ENCODE measurements at regions not wholly inside any gene's neighbourhood (a gene's known extent, or its start where the extent isn't known, plus 50 kb on each side); places are given as distances from the start of the nearest gene placed in this dataset.

DNA sequence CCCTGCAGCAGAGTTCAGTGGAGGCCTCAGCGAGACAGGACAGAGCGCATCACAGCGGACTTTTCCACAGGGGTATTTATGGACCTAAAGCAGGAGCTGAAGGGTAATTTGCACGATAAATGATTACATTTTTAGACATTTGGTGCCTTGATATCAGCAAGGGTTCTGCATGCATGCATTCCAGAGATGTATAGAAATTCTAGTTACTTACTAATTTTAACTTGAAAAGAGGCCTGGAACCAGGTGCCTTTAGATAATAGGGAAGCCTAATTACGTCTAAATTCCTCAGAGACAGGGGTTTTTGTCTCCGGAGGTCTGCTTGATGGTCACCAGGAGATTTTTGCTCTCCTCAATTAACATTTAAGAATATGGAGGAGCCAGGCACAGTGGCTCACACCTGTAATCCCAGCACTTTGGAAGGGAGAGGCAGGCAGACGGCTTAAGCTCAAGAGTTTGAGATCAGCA lies 79.8 kb upstream of the MFGE8 start:
- no peaks in the 10 kb centered on the region for H3K9me3 Mint-ChIP-seq
- H3K36me3 Mint-ChIP-seq, result no peaks in the 10 kb centered on the region

GRCh38 chr15:88993662-88994061 lies 80.5 kb upstream of the MFGE8 start:
- DNase-seq (no peak), ATAC-seq (no peak)
- H3K36me3 ChIP-seq (ENCODE audit: control insufficient read depth in 2 of 3, insufficient read depth in 3 of 3, low read length in 3 of 3), result no peaks in the 10 kb centered on the region
- Mint-ChIP-seq H3K4me1 (no peaks in the 10 kb centered on the region), H3K36me3 (no peaks in the 10 kb centered on the region), H3K4me3 (no peak overlapping the region), H3K27me3 (peaks cover 0 to 20% (median 6%) of the 10 kb centered on the region in 5 donors), H3K9me3 (peaks cover 0 to 2% (median 0%) of the 10 kb centered on the region in 11 donors), H3K27ac (no peak overlapping the region)
- no peaks in the 10 kb centered on the region for H3K9me3 ChIP-seq (ENCODE audit: control insufficient read depth in 2 of 3, low read length in 3 of 3)
- H3K4me3 ChIP-seq (ENCODE audit: low read length), result no peak overlapping the region
- intact Hi-C loops (cut with micrococcal nuclease), result no loop called here
- H3K27ac ChIP-seq (ENCODE audit: low read depth, low read length), result no peak overlapping the region
- no peaks in the 10 kb centered on the region for H3K27me3 ChIP-seq (ENCODE audit: control insufficient read depth in 2 of 2, insufficient read depth in 2 of 2, low read length in 2 of 2)
- ChIA-PET CTCF (interaction anchor here (1.0 kb wide), 1 partner anchor 10 kb away, joined by 6 read pairs; no protein-coding TSS in a partner anchor), POLR2A (interaction anchor here (0.6 kb wide), 1 partner anchor 80 kb away, joined by 4 read pairs; no protein-coding TSS in a partner anchor)
- no peaks in the 10 kb centered on the region for H3K4me1 ChIP-seq (ENCODE audit: control insufficient read depth in 2 of 2, insufficient read depth in 2 of 2, low read length in 2 of 2)

More for the DNA sequence above, 79.8 kb upstream of the MFGE8 start:
- ChIA-PET CTCF (no interaction called here), POLR2A (no interaction called here)
- no peak for ATAC-seq
- no peaks in the 10 kb centered on the region for H3K27me3 ChIP-seq (ENCODE audit: control insufficient read depth in 2 of 2, insufficient read depth in 2 of 2, low read length in 2 of 2)
- H3K27ac ChIP-seq (ENCODE audit: low read depth, low read length), result no peak overlapping the region
- Mint-ChIP-seq H3K4me1 (no peaks in the 10 kb centered on the region), H3K4me3 (no peak overlapping the region), H3K27ac (no peak overlapping the region), H3K27me3 (peaks cover 0 to 23% (median 6%) of the 10 kb centered on the region in 5 donors)
- no peak for DNase-seq
- no peaks in the 10 kb centered on the region for H3K36me3 ChIP-seq (ENCODE audit: control insufficient read depth in 2 of 3, insufficient read depth in 3 of 3, low read length in 3 of 3)
- H3K4me3 ChIP-seq (ENCODE audit: low read length), result no peak overlapping the region
- no peaks in the 10 kb centered on the region for H3K4me1 ChIP-seq (ENCODE audit: control insufficient read depth in 2 of 2, insufficient read depth in 2 of 2, low read length in 2 of 2)
- no peaks in the 10 kb centered on the region for H3K9me3 ChIP-seq (ENCODE audit: control insufficient read depth in 2 of 3, low read length in 3 of 3)
- intact Hi-C loops (cut with micrococcal nuclease), result no loop called here

DNA sequence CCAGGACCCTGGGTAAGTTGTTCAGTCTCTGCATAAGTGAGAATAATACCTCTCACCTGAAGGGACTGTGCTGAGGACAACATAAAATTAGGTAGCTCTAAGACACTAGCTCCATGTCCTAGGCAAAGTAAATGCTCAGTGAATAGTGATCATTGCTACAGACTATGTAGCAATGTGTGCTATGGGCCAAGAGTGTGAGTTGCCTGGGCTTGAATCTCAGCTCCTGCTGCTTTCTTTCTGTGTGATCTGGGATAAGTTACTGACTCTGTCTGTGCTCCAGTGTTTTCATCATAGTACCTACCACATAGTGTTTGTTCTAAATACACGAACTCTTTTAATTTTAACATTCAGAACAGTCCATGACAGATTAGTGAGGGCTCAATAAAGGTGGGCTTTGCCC lies 81.1 kb upstream of the MFGE8 start:
- H3K4me3 ChIP-seq (ENCODE audit: low read length), result no peak overlapping the region
- DNase-seq (no peak), ATAC-seq (no peak)
- CTCF ChIA-PET, result interaction anchor here (1.0 kb wide), 1 partner anchor 9 kb away, joined by 6 read pairs; no protein-coding TSS in a partner anchor
- no peaks in the 10 kb centered on the region for H3K36me3 ChIP-seq (ENCODE audit: control insufficient read depth in 2 of 3, insufficient read depth in 3 of 3, low read length in 3 of 3)
- Mint-ChIP-seq H3K27me3 (peaks cover 0 to 19% (median 6%) of the 10 kb centered on the region in 5 donors), H3K36me3 (no peaks in the 10 kb centered on the region), H3K4me1 (no peaks in the 10 kb centered on the region), H3K27ac (no peak overlapping the region), H3K4me3 (no peak overlapping the region), H3K9me3 (peaks cover 0 to 2% (median 0%) of the 10 kb centered on the region in 11 donors)
- H3K27ac ChIP-seq (ENCODE audit: low read depth, low read length), result no peak overlapping the region
- intact Hi-C loops (cut with micrococcal nuclease), result no loop called here
- no peaks in the 10 kb centered on the region for H3K9me3 ChIP-seq (ENCODE audit: control insufficient read depth in 2 of 3, low read length in 3 of 3)
- no peaks in the 10 kb centered on the region for H3K27me3 ChIP-seq (ENCODE audit: control insufficient read depth in 2 of 2, insufficient read depth in 2 of 2, low read length in 2 of 2)
- POLR2A ChIA-PET, result interaction anchor here (0.6 kb wide), 1 partner anchor 80 kb away, joined by 4 read pairs; no protein-coding TSS in a partner anchor
- no peaks in the 10 kb centered on the region for H3K4me1 ChIP-seq (ENCODE audit: control insufficient read depth in 2 of 2, insufficient read depth in 2 of 2, low read length in 2 of 2)

GRCh38 chr15:88995449-88995848 lies 82.3 kb upstream of the MFGE8 start:
- H3K27ac ChIP-seq (ENCODE audit: low read depth, low read length), result no peak overlapping the region
- H3K4me1 ChIP-seq (ENCODE audit: control insufficient read depth in 2 of 2, insufficient read depth in 2 of 2, low read length in 2 of 2), result no peaks in the 10 kb centered on the region
- Mint-ChIP-seq H3K27ac (no peak overlapping the region), H3K4me1 (no peaks in the 10 kb centered on the region), H3K36me3 (no peaks in the 10 kb centered on the region), H3K4me3 (no peak overlapping the region), H3K9me3 (peaks cover 0 to 2% (median 0%) of the 10 kb centered on the region in 11 donors), H3K27me3 (peaks cover 0 to 10% (median 5%) of the 10 kb centered on the region in 5 donors)
- intact Hi-C loops (cut with micrococcal nuclease), result no loop called here
- no peaks in the 10 kb centered on the region for H3K9me3 ChIP-seq (ENCODE audit: control insufficient read depth in 2 of 3, low read length in 3 of 3)
- no peaks in the 10 kb centered on the region for H3K27me3 ChIP-seq (ENCODE audit: control insufficient read depth in 2 of 2, insufficient read depth in 2 of 2, low read length in 2 of 2)
- H3K36me3 ChIP-seq (ENCODE audit: control insufficient read depth in 2 of 3, insufficient read depth in 3 of 3, low read length in 3 of 3), result no peaks in the 10 kb centered on the region
- DNase-seq (no peak), ATAC-seq (no peak)
- ChIA-PET POLR2A (no interaction called here), CTCF (no interaction called here)
- H3K4me3 ChIP-seq (ENCODE audit: low read length), result no peak overlapping the region

GRCh38 chr15:88997531-88997930 lies 84.4 kb upstream of the MFGE8 start:
- no peak overlapping the region for H3K4me3 ChIP-seq (ENCODE audit: low read length)
- H3K9me3 ChIP-seq (ENCODE audit: control insufficient read depth in 2 of 3, low read length in 3 of 3), result no peaks in the 10 kb centered on the region
- Mint-ChIP-seq H3K36me3 (no peaks in the 10 kb centered on the region), H3K27ac (no peak overlapping the region), H3K27me3 (peaks cover 0 to 6% (median 4%) of the 10 kb centered on the region in 5 donors), H3K4me1 (peaks cover 0 to 5% (median 4%) of the 10 kb centered on the region in 7 donors), H3K9me3 (peaks cover 0 to 2% (median 0%) of the 10 kb centered on the region in 11 donors), H3K4me3 (no peak overlapping the region)
- CTCF ChIA-PET, result no interaction called here
- H3K27me3 ChIP-seq (ENCODE audit: control insufficient read depth in 2 of 2, insufficient read depth in 2 of 2, low read length in 2 of 2), result no peaks in the 10 kb centered on the region
- DNase-seq, result no peak
- H3K27ac ChIP-seq (ENCODE audit: low read depth, low read length), result no peak overlapping the region
- POLR2A ChIA-PET, result no interaction called here
- no peaks in the 10 kb centered on the region for H3K4me1 ChIP-seq (ENCODE audit: control insufficient read depth in 2 of 2, insufficient read depth in 2 of 2, low read length in 2 of 2)
- intact Hi-C loops (cut with micrococcal nuclease), result no loop called here
- no peak for ATAC-seq
- no peaks in the 10 kb centered on the region for H3K36me3 ChIP-seq (ENCODE audit: control insufficient read depth in 2 of 3, insufficient read depth in 3 of 3, low read length in 3 of 3)

DNA sequence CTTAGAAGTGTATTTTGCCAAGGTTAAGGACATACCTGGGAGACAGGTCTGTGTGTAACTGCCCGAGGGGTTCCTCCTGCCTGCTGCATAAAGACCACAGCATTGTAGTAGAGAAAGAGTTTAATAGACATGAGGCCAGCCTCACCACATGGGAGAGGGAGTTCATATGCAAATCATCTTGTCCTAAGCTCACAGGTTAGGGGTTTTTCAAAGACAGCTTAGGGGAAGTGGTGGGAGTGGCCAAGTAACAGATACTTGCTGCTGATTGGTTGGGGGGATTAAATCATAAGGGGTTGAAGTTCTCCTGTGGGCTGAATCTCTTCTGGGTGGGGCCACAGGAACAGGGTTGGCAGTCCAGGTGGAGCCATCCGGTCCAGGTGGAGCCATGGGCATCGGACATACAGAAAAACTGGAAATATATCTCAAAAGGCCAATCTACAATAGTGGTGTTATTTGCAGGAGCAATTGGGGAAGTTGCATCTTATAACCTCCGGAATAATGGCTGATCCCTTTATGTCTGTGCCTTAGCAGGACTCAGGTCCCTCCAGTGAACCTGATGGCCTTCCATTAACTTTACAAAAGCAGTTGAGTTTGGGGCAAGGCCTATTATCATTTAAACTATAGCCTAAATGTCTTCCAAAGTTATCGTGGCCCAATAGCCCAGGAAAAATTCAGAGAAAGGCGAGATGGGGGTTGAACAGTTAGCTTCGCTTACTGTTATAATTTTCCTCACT lies 86.0 kb upstream of the MFGE8 start:
- Mint-ChIP-seq H3K4me1 (peaks cover 0 to 6% (median 4%) of the 10 kb centered on the region in 7 donors), H3K9me3 (peaks cover 0 to 2% (median 0%) of the 10 kb centered on the region in 11 donors), H3K27me3 (peaks cover 0 to 6% (median 4%) of the 10 kb centered on the region in 5 donors), H3K36me3 (no peaks in the 10 kb centered on the region), H3K4me3 (no peak overlapping the region), H3K27ac (no peak overlapping the region)
- Histone ChIP-seq H3K27ac (ENCODE audit: low read depth, low read length) (no peak overlapping the region), H3K27me3 (ENCODE audit: control insufficient read depth in 2 of 2, insufficient read depth in 2 of 2, low read length in 2 of 2) (no peaks in the 10 kb centered on the region), H3K4me3 (ENCODE audit: low read length) (no peak overlapping the region), H3K36me3 (ENCODE audit: control insufficient read depth in 2 of 3, insufficient read depth in 3 of 3, low read length in 3 of 3) (no peaks in the 10 kb centered on the region), H3K4me1 (ENCODE audit: control insufficient read depth in 2 of 2, insufficient read depth in 2 of 2, low read length in 2 of 2) (no peaks in the 10 kb centered on the region), H3K9me3 (ENCODE audit: control insufficient read depth in 2 of 3, low read length in 3 of 3) (no peaks in the 10 kb centered on the region)
- DNase-seq (no peak), ATAC-seq (no peak)
- CTCF ChIA-PET, result interaction anchor here (0.6 to 0.7 kb wide), 2 partner anchors 173 to 534 kb away, joined by 3 read pairs; no protein-coding TSS in a partner anchor
- intact Hi-C loops (cut with micrococcal nuclease), result no loop called here
- POLR2A ChIA-PET, result no interaction called here

Data from naive thymus-derived CD4-positive, alpha-beta T cell (primary cell).